GM12878 (cell line): ENCODE measurements at regions not wholly inside any gene's neighbourhood (a gene's known extent, or its start where the extent isn't known, plus 50 kb on each side); places are given as distances from the start of the nearest gene placed in this dataset.
A peak's percentile ranks its signal among the peaks of the same experiment; 100 is the strongest.

ENCODE experiments used
- ATF2 ChIP-seq: IDR thresholded peaks from 2 replicates; pipeline ENCODE4 v1.6.1; 2012; ENCODE audit warnings: low read length, inconsistent platforms
- CREM ChIP-seq: IDR thresholded peaks from 2 replicates; pipeline ENCODE4 v1.6.1; 2014; ENCODE audit warnings: antibody characterized with exemption, low read depth
- EED ChIP-seq: sonication (generic); IDR thresholded peaks from 2 replicates; pipeline ENCODE4 v1.6.1; 2016; ENCODE audit warnings: antibody characterized with exemption, low read depth
- FOXK2 ChIP-seq: fragments of 450-650 bp; IDR thresholded peaks from 2 replicates; pipeline ENCODE4 v1.6.1; 2017; ENCODE audit warnings: mild to moderate bottlenecking, moderate library complexity
- KAT2A ChIP-seq: conservative IDR thresholded peaks from 2 replicates; pipeline ENCODE4 v1.6.1; 2011; ENCODE audit warnings: low read depth, low read length; ENCODE audit not compliant: control insufficient read depth
- PAX5 ChIP-seq: IDR thresholded peaks from 2 replicates; pipeline ENCODE4 v1.6.1; 2011; ENCODE audit warnings: low read depth, low read length, borderline replicate concordance
- RELA ChIP-seq: fragments of 450-650 bp; IDR thresholded peaks from 2 replicates; pipeline ENCODE4 v1.8.0; 2014; ENCODE audit warnings: borderline replicate concordance; ENCODE audit not compliant: partially characterized antibody
- RELB ChIP-seq: fragments of 450-650 bp; IDR thresholded peaks from 2 replicates; pipeline ENCODE4 v1.6.1; 2017; ENCODE audit warnings: low read depth, mild to moderate bottlenecking, moderate library complexity
- RUNX3 ChIP-seq: IDR thresholded peaks from 2 replicates; pipeline ENCODE4 v1.6.1; 2012; ENCODE audit warnings: low read length, inconsistent platforms
- SIX5 ChIP-seq: IDR thresholded peaks from 2 replicates; pipeline ENCODE4 v1.6.1; 2011; ENCODE audit warnings: mild to moderate bottlenecking, low read depth, low read length, moderate library complexity; ENCODE audit not compliant: severe bottlenecking
- ZBTB33 ChIP-seq: fragments of 450-650 bp; IDR thresholded peaks from 2 replicates; pipeline ENCODE4 v1.6.1; 2017; ENCODE audit warnings: mild to moderate bottlenecking
- ZNF217 ChIP-seq: fragments of 450-650 bp; IDR thresholded peaks from 2 replicates; pipeline ENCODE4 v1.6.1; 2017; ENCODE audit warnings: antibody characterized with exemption, mild to moderate bottlenecking

GRCh38 chr2:181348107-181348837 lies 108.9 kb upstream of the ITGA4 start (continued):
- TF ChIP-seq EED: peak; percentile 48; the same call in 1 of the 2 replicates
- no peak for TF ChIP-seq SIX5
- peak; percentile 93 for TF ChIP-seq PAX5
- no peak for TF ChIP-seq FOXK2
- TF ChIP-seq RELA: no peak
- no peak for TF ChIP-seq KAT2A
- TF ChIP-seq ZNF217: peak; percentile 60; the same call in 1 of the 2 replicates
- TF ChIP-seq ATF2: peak; percentile 60; the same call in 1 of the 2 replicates
- TF ChIP-seq RUNX3: peak; percentile 58
- peak; percentile 58; the same call in 1 of the 2 replicates for TF ChIP-seq CREM
- TF ChIP-seq RELB: peak; percentile 58; the same call in 1 of the 2 replicates
- no peak for TF ChIP-seq ZBTB33
